GM21423 (cell line): ENCODE measurements at regions not wholly inside any gene's neighbourhood (a gene's known extent, or its start where the extent isn't known, plus 50 kb on each side); places are given as distances from the start of the nearest gene placed in this dataset.

ENCODE experiments used
- ATAC-seq: cut with Tn5 transposase; IDR thresholded peaks from one replicate; pipeline ENCODE4 v1.9.1; 2021; ENCODE audit warnings: mild to moderate bottlenecking, moderate library complexity; ENCODE audit not compliant: unreplicated experiment

DNA sequence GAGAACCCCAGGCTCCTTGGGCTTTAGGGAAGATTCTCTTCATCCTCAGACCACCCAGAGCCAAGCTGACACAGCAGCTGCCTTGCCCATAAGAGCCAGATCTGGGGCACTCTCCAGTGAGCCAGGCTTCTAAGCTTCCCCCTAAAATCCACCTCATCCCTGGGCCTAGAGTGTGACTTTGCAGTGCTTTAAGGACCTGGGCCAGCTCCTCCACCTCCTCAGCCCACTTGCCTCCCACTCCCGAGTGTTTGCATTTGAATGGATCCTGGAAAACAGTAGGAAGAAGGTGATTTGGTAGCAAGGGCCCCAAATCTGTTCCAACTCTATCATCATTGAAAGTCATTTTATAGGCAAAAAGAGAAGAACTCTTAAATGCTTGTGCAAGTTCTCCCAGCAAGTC, 108.7 kb upstream of the UBL3 start:
- ATAC-seq = no peak

- ATAC-seq = no peak
These were observed 108.1 kb upstream of the UBL3 start for GRCh38 chr13:29958476-29958875.

DNA sequence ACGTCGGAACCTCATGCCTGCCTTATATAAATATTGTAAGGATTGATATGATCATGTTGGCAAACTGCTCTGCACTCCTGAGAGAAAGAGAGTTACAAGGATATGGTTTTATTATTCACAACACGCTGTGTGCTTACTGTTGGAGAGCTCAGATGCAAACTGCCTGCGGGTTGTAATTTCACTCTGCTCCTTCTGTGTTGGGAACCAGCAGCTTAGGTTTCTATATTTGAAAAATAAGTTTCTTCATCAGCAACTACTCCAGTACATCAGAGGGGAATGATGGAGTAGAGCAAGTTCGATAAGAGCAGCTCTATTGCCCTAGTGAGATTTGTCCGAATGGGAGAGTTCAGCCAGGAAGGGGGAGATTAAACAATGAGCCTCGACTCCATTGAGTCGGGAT, 106.9 kb upstream of the UBL3 start:
- ATAC-seq = no peak

GRCh38 chr13:29956853-29957252, 106.4 kb upstream of the UBL3 start:
- ATAC-seq = no peak

DNA sequence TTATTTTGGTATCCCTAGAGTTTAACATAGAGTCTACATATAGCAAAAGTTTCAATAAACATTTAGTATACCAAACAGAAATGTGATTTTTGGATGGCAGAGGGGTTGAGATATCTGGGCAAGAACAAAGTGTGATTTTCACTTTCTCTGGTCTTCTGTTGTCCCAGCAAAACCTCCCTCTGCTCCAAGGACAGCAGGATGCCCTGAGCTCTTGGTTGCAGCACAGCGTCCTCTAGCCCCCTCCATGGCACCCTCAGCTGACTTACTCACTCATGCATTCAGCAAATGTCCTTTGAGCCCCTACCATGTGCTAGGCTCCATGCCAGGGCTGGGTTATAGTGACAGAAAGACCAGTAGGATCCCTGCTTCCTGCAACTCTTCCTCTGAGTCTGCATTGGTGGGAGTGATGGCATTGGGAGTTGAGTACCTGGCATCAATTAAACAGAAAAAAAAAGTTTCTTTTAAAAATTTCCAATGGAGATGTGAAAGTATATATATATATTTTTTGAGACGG, 104.8 kb upstream of the UBL3 start:
- no peak for ATAC-seq

- no peak for ATAC-seq
These were observed 103.9 kb upstream of the UBL3 start for GRCh38 chr13:29954082-29955028.

GRCh38 chr13:29953542-29953941, 103.1 kb upstream of the UBL3 start:
- ATAC-seq = no peak

- no peak for ATAC-seq
These were observed 101.8 kb upstream of the UBL3 start for GRCh38 chr13:29952245-29952644.

DNA sequence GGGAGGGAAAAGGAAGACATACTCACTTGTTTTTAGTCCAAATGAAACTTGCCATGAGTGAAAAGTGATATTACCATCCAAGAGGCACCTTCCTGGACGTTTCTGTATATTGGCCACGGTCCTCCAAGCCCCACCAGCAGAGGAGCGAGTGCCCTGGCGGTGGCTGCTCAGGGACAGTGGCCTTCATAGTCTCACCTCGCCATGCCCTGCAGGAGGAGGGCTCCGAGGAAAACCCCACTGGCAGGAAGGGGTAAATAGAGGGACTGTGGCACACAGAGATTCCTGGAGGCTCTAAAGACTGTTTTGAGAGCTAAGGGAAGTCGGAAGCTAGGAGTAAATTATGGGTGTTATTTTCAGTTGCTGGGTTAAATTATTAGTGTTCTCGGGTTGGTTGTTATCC, 98.4 kb upstream of the UBL3 start:
- ATAC-seq = no peak

DNA sequence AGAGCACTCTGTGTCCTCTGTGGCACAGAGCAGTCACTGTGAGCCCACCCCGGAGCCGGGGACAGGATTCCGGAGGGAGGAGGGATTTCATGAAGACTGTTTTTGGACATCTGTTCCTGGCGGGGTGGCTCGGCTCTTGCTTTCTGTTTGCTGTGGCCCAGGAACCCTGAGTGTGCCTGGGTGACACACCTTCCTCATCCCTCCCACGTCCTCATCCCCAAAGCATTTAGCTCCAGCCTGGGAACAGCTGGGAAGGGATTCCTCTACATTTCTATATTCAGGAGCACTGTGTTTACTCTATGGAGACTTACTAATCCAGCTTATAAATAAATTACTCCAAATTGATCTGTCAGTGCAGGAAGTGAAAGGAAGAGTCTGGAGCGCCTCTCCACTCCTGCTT, 97.8 kb upstream of the UBL3 start:
- no peak for ATAC-seq

GRCh38 chr13:29947839-29948238, 97.4 kb upstream of the UBL3 start:
- no peak for ATAC-seq

GRCh38 chr13:29946093-29946492, 95.7 kb upstream of the UBL3 start:
- ATAC-seq = no peak

- ATAC-seq = no peak
These were observed 93.3 kb upstream of the UBL3 start for GRCh38 chr13:29943686-29944085.

DNA sequence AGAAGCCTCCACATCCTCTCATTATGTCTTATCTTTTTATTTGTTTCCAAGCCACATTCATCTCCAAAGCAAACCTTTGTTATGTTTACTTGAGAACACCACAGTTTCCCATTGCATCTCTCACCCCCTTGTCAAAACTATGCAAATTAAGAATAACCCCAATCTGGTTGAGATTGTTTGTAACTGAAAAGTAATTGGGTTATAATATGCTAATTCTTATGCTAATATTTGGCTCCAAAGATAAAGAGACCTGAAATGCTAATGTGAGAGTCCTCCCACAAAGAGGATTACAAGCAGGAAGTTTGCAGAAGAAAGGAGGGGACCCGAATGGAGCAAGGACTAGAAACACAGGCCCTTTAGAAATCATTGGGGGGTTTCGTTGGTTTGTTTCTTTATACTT, 92.9 kb upstream of the UBL3 start:
- ATAC-seq = no peak

DNA sequence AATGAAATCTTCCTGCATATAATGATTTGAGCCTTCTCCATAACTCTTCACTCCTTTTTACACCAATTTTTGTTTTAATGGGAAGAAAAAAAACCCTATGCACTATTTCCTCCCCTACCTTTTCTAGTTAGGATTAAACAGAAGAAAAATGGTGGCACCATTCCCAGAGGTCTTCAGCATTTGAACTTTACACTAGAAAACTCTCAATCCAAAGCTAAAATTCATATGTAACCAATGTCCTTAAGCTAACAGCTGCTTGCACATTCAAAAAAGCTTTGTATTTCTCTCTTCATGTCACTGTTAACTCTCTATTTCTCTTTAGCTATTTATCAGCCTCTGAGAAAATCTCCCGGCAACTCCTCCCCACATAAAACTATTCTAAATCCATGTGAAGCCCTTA, 90.3 kb upstream of the UBL3 start:
- ATAC-seq = no peak

DNA sequence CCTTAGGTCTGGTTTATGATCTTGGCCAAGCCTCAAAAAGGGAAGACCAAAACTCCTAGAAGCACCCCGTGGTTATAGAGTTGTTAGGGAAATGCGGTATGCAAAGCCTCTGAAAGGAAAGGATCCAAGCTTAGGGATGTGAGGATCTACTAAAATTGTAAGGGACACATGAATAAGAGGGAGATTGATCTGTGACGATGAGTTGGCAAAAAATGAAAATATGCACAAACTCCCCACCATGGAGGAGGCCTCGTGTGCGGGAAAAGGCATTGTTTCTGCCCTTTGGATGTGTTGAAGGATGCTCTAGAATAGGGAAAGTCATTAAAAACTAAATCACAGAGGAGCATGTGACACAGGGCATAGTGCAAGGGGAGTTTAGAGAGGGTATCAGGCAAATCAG, 88.7 kb upstream of the UBL3 start:
- ATAC-seq = no peak

GRCh38 chr13:29937841-29938240, 87.4 kb upstream of the UBL3 start:
- ATAC-seq = no peak

DNA sequence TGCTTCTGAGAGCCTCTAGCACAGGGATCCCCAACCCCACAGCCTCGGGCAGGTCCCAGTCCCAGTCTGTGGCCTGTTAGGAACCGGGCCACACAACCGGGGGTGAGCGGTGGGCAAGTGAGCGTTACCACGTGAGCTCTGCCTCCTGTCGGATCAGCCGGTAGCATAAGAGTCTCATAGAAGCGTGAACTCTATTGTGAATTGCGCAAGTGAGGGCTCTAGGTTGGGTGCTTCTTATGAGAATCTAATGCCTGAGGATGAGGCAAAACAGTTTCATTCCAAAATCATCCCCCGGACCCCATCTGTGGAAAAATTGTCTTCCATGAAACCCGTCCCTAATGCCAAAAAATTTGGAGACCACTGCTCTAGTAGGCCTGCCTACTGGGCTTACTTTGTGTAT, 87.0 kb upstream of the UBL3 start:
- ATAC-seq = no peak

- no peak for ATAC-seq
These were observed 86.5 kb upstream of the UBL3 start for GRCh38 chr13:29936956-29937355.

GRCh38 chr13:29936051-29936813, 85.8 kb upstream of the UBL3 start:
- peak; percentile 21 for ATAC-seq

DNA sequence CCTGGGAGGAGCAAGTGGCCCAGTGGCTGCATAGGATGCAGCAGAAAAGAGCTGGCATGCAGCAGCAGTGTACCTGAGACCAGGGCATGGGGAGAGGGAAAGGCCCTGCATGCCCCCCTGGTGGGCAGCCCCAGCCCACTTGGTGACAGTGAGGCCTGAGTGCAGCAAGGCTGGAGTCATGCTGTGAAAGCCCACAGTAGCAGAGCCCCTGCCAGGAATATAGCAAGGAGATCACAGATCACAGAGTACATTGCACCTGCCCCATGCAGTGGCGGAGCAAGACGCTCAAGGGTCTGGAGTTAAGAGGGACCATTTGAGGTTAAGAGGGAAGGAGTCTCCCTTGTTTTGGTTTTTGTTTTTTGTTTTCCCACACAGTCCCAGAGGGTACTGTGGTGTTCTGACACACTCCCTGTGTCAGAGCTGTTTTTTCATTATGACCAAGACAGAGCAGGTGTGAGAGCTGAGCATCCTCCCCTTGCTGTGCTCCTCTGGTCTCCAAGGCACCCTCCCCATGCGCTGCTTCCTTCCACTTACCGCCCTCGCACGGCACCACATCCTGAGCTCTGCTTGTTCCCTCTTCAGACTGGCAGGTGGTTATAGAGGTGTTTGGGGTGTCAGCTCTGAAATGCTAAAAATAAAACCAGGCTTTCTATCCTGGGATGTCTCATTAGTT, 85.0 kb upstream of the UBL3 start:
- peak; percentile 92 for ATAC-seq
